GM12872 (cell line): ENCODE measurements at regions not wholly inside any gene's neighbourhood (a gene's known extent, or its start where the extent isn't known, plus 50 kb on each side); places are given as distances from the start of the nearest gene placed in this dataset.

Experiments used
- CTCF ChIP-seq: IDR thresholded peaks from 3 replicates; pipeline ENCODE4 v1.5.1; 2011; ENCODE audit warnings: low read depth, mild to moderate bottlenecking, low read length, moderate library complexity; ENCODE audit not compliant: insufficient read depth

- TF ChIP-seq CTCF: no peak
Measured at GRCh38 chr1:90509225-90510048, 207.7 kb downstream of the BARHL2 start.

GRCh38 chr1:90508376-90509167 is 208.5 kb downstream of the BARHL2 start:
- no peak for TF ChIP-seq CTCF

- no peak for TF ChIP-seq CTCF
Measured at GRCh38 chr1:90507173-90507572, 209.9 kb downstream of the BARHL2 start.

- TF ChIP-seq CTCF: no peak
Measured at GRCh38 chr1:90505806-90506205, 211.3 kb downstream of the BARHL2 start.

- TF ChIP-seq CTCF: no peak
Measured at GRCh38 chr1:90504509-90504908, 212.6 kb downstream of the BARHL2 start.

- TF ChIP-seq CTCF: no peak
Measured at GRCh38 chr1:90502696-90503095, 214.4 kb downstream of the BARHL2 start.

- no peak for TF ChIP-seq CTCF
Measured at GRCh38 chr1:90502194-90502593, 214.9 kb downstream of the BARHL2 start.
